GM19043 (cell line): ENCODE measurements at regions not wholly inside any gene's neighbourhood (a gene's known extent, or its start where the extent isn't known, plus 50 kb on each side); places are given as distances from the start of the nearest gene placed in this dataset.
A peak's percentile ranks its signal among the peaks of the same experiment; 100 is the strongest.

Source experiments
- ATAC-seq: cut with Tn5 transposase; IDR thresholded peaks from one replicate; pipeline ENCODE4 v1.9.1; 2021; ENCODE audit warnings: low read depth; ENCODE audit not compliant: unreplicated experiment

GRCh38 chr2:64220894-64221617 lies 76.8 kb upstream of the PELI1 start:
- no peak for ATAC-seq

GRCh38 chr2:64221935-64222334 lies 77.7 kb upstream of the PELI1 start:
- no peak for ATAC-seq

- no peak for ATAC-seq
These were observed 78.1 kb upstream of the PELI1 start for GRCh38 chr2:64222351-64222750.

- ATAC-seq = peak; percentile 62
These were observed 78.8 kb upstream of the PELI1 start for GRCh38 chr2:64223055-64223454.

DNA sequence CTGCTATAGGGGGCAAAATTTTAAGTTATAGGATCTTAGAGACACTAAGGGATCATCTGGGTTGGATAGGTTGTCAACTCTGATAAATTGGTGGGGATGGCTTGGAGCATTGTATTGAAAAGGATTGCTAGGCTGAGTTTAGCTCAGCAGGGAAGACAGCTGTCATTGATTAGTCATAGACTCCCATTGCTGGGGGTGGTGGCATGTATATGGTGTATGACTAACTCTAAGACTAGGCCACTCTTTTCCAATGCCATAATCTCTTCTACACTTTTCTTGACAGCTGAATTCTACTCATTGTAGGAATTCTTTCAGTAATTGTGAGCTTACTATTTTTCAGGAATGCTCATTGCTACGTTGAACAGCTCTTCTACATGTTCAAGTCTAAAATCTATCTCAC lies 81.3 kb upstream of the PELI1 start:
- ATAC-seq = no peak

- ATAC-seq = no peak
These were observed 82.4 kb upstream of the PELI1 start for GRCh38 chr2:64226611-64227010.

GRCh38 chr2:64227603-64228125 lies 83.4 kb upstream of the PELI1 start:
- ATAC-seq = no peak

GRCh38 chr2:64228126-64228678 lies 84.0 kb upstream of the PELI1 start:
- ATAC-seq = peak; percentile 98

DNA sequence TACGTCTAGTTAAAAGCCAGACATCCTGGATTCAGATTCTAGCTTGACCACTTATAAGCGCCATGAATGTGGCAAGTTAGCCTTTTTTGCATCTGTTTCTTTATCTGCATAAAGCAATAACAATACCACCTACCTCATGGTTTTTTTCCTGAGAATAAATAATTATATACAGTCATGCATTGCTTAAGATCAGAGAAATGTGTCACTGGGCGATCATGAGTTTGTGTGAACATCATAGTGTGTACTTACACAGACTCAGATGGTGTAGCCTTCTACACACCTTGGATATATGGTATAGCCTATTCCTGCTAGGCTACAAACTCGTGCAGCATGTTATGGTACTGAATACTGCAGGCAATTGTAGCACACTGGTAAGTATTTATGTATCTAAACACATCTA lies 84.7 kb upstream of the PELI1 start:
- ATAC-seq = no peak

GRCh38 chr2:64230540-64230939 lies 86.3 kb upstream of the PELI1 start:
- no peak for ATAC-seq

DNA sequence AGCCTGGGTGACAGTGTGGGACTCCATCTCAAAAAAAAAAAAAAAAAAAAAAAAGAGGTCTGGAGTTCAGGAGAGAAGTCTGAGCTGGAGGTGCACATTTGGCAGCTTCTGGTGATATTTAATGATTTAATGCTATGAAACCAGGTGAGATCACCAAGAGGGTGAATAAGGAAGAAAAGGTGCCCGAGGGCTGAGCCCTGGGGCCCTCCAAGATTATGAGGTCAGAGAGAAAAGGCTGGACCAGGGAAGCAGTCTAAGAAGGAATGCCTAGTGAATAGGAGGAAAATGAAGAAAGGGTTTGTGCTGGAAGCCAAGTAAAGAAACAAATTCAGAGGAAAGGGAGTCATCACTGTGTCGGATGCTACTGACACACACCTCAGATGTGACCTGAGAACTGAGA lies 88.0 kb upstream of the PELI1 start:
- no peak for ATAC-seq

DNA sequence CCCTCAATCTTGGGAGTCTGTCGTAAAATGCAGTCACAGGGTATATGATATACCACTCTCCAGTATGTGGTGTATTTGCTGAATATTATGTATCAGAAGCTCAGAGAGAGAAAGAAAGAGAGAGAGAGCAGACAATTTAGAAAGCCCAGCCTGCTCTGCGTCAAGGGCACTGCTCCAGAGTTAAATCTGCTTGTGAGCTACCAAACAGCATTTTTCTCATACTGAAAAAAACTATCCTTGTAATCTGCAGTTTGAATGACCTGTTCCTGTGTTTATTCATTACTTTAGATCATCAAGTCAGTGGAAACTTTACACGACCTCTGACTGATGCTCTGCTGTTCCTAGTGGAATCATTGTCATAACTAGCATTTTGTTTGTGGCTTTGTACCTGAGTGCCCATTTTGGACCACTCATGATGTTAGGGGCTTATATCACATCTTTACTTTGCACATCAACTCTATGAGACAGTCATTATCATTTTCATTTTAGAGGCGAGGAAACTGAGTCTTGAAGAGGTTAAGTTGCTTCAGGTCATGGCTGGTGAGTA lies 89.2 kb upstream of the PELI1 start:
- ATAC-seq = no peak

GRCh38 chr2:64234150-64234549 lies 89.9 kb upstream of the PELI1 start:
- no peak for ATAC-seq

DNA sequence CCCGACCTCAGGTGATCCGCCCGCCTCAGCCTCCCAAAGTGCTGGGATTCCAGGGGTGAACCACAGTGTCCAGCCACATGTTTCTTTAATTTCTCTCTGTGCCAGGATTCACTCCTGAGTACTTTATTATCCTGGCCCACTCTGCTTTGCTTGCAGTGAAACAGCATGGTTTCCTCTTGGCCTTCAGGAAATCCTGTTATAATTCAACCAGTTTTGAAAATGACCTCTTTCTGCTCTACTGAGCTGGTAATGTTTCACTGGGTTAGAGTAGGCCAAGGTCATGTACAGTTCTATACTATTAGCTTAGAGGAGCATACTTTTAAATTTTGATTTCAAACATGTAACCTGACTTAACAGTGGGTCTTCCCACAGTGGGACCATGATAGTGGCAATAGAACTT lies 90.6 kb upstream of the PELI1 start:
- peak; percentile 91 for ATAC-seq

DNA sequence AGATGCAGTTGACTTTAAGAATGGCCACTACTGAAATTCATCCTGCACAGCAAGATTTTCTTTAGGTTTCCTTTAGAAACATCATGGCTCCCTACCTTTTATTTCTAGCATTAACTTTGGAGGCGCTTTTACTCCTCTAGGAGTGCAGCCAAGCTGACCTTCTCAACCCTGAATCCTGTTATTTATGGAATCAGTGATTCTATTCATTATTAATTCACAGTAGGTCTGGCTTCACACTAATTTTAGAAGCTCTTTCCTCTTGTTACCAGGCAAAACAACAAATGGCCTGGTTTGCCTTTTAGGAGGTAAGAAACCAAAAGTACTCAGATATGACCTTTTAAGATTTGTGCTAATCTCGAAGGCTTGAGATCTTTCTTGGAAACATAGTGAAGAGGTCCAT lies 93.0 kb upstream of the PELI1 start:
- ATAC-seq = no peak

DNA sequence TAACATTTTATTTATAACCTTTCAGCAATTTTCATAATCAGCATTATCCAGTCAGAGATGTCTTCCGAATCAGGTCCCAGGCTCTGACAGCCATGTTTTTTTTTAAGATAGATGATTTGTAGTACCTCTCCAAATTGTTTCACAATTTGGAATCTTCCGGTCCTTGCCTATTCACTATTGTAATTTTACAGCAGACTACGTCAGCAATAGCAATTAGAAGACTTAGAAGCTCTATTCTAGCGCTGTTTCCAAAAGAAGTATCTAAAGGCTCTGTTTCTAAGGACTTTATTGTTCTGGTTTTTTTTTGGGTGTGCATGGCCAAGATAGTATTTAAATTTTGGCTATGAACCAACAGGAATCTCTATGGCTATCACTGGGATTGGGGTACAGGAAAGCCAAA lies 94.6 kb upstream of the PELI1 start:
- ATAC-seq = no peak

DNA sequence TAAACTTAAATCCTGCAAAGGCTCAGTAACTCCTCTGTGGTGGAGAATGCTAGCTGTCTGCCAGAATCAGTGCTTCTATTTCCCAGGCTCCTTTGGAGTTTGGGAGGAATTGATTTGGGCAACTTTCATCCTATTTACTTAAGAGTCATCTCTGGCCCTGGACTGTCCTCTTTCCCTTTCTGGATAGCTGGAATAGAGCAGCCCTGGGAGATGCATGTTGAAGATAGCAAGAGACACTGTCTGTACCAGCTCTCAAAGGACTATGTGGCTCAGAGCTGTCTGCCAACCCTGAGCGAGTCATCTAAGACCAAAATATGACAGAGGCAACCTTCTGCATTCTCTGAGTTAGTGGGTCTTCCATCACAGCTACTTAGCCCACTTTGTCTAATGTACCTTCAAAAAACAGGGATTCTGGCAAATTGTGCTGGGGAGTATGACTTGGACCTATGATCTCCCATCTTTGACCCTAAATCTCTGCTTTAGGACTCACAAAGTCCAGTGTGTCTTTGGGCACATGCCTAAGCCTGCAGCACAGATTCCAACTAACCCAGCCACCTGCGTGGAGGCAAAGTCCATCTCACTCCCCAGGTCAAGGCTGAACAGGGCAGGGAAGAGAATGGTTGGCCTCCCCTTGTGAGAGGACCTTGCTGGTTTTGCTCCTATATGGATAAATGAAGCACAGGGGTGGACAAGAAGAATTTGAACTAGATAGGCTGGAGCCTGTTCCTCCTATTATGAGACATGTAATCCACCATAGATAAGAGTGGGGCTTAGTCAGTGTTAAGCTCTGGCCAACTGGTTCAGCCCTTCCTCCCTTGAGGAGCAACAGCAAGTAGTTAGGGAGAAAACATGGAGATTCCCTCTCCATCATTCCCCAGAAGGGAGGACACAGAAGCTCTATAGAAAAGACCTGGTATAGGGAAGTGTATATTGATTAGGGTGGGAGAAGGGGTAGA lies 99.1 kb upstream of the PELI1 start:
- ATAC-seq = no peak

GRCh38 chr2:64244037-64244416 lies 99.8 kb upstream of the PELI1 start:
- ATAC-seq = no peak

- no peak for ATAC-seq
These were observed 101.4 kb upstream of the PELI1 start for GRCh38 chr2:64245631-64246030.

DNA sequence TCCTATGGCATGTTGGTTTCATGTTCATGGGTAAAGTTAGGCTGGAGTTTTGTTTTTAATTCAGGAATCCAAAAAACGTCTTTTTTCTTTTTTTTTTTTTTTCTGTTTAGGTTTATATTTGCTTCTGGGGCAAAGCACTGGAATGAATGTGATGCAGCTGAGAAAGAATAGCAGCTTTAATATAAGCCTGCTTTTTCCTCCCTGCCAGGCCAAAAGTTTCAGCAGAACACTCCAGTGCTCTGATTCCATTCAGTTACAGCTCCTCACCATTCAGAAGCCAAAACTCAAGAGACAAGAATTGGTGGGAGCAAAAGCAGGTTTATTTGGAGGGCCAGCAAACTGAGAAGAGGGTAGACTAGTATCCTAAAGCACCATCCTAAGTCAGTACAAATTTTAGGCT lies 102.7 kb upstream of the PELI1 start:
- no peak for ATAC-seq

- no peak for ATAC-seq
These were observed 105.2 kb upstream of the PELI1 start for GRCh38 chr2:64249426-64249825.
